ACC112 (cell line): ENCODE measurements at regions not wholly inside any gene's neighbourhood (a gene's known extent, or its start where the extent isn't known, plus 50 kb on each side); places are given as distances from the start of the nearest gene placed in this dataset.
"Not testable (repeated sequence)": the region's sequence is repeated elsewhere in the genome, so short reads cannot be mapped to it uniquely, and the experiment has no call there.

Experiments used
- H2AFZ ChIP-seq: fragments of 200-600 bp; sonication (generic); one replicate; pipeline ENCODE4 v1.6.0; 2017; ENCODE audit warnings: antibody characterized with exemption, low read length; ENCODE audit not compliant: unreplicated experiment
- H3K27ac ChIP-seq: fragments of 200-600 bp; sonication (generic); 2 replicates; pipeline ENCODE4 v1.5.1; 2014; ENCODE audit warnings: low read depth, mild to moderate bottlenecking, antibody characterized with exemption, low read length, moderate library complexity
- H3K27me3 ChIP-seq: fragments of 200-600 bp; sonication (generic); 2 replicates; pipeline ENCODE4 v1.6.1; 2014; ENCODE audit warnings: mild to moderate bottlenecking, antibody characterized with exemption, low read length, moderate library complexity, mixed read lengths; ENCODE audit not compliant: insufficient read depth
- H3K36me3 ChIP-seq: fragments of 200-600 bp; sonication (generic); 2 replicates; pipeline ENCODE4 v1.6.1; 2016; ENCODE audit warnings: mild to moderate bottlenecking, antibody characterized with exemption, low read length, moderate library complexity, mixed read lengths; ENCODE audit not compliant: insufficient read depth
- H3K4me1 ChIP-seq: fragments of 200-600 bp; sonication (generic); one replicate; pipeline ENCODE4 v1.6.1; 2016; ENCODE audit warnings: low read length, mixed read lengths; ENCODE audit not compliant: insufficient read depth, unreplicated experiment, control insufficient read depth
- H3K4me3 ChIP-seq: fragments of 200-600 bp; sonication (generic); 2 replicates; pipeline ENCODE4 v1.5.1; 2014; ENCODE audit warnings: mild to moderate bottlenecking, low read depth, low read length
- H3K79me2 ChIP-seq: fragments of 200-600 bp; sonication (generic); one replicate; pipeline ENCODE4 v1.6.0; 2016; ENCODE audit warnings: low read length; ENCODE audit not compliant: control insufficient read depth, unreplicated experiment, insufficient read depth

DNA sequence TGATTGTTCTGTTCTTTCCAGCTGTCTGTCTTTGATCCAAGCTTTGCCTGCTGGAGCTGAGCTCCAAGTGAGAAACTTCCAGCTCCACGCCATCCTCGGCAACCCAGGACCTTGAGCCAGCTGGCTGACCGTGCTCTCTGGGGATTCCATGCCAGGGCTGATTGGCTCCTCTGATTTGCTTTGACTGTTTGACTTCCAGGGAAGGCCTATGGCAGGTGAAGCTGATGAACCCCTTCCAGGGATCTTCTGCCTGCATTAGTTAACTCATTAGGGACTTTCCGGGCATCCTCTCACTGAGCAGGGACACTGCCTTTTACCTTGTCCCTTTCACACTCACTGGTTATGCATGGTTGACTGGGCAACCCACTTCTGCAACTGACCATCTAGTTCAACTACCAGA, 406.1 kb downstream of the RPS6KC1 start:
- Histone ChIP-seq H3K79me2 (no peaks in the 10 kb centered on the region), H3K27ac (no peak overlapping the region), H3K4me3 (no peak overlapping the region), H3K4me1 (no peaks in the 10 kb centered on the region), H3K36me3 (no peaks in the 10 kb centered on the region), H3K27me3 (no peaks in the 10 kb centered on the region), H2AFZ (no peak overlapping the region)

DNA sequence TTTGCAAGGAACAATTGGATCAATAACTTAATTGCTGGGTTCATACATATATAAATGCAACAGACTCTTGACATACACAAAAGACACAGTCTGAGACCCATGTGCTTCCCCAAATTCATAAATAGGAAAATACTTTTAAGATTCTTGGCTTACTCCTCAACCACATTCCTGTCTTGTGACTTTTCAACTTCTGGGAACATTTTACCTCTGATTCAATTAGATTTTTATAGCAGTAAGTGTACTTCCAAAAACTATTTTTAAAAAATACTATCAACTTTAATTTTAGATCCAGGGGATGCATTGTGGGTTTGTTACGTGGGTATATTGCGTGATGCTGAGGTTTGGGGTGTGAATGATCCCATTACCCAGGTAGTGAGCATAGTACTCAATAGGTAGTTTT, 406.7 kb downstream of the RPS6KC1 start:
- H3K27ac ChIP-seq, result no peak overlapping the region
- H3K27me3 ChIP-seq, result no peaks in the 10 kb centered on the region
- H3K4me3 ChIP-seq, result no peak overlapping the region
- no peak overlapping the region for H2AFZ ChIP-seq
- no peaks in the 10 kb centered on the region for H3K4me1 ChIP-seq
- no peaks in the 10 kb centered on the region for H3K79me2 ChIP-seq
- no peaks in the 10 kb centered on the region for H3K36me3 ChIP-seq

DNA sequence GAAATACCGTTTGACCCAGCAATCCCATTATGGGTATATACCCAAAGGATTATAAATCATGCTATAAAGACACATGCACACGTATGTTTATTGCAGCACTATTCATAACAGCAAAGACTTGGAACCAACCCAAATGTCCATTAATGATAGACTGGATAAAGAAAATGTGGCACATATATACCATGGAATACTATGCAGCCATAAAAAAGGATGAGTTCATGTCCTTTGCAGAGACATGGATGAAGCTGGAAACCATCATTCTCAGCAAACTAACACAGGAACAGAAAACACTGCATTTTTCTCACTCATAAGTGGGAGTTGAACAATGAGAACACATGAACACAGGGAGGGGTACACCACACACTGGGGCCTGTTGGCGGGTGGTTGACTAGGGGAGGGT, 411.3 kb downstream of the RPS6KC1 start:
- not testable (repeated sequence) for H3K79me2 ChIP-seq, H3K27me3 ChIP-seq, H3K27ac ChIP-seq

DNA sequence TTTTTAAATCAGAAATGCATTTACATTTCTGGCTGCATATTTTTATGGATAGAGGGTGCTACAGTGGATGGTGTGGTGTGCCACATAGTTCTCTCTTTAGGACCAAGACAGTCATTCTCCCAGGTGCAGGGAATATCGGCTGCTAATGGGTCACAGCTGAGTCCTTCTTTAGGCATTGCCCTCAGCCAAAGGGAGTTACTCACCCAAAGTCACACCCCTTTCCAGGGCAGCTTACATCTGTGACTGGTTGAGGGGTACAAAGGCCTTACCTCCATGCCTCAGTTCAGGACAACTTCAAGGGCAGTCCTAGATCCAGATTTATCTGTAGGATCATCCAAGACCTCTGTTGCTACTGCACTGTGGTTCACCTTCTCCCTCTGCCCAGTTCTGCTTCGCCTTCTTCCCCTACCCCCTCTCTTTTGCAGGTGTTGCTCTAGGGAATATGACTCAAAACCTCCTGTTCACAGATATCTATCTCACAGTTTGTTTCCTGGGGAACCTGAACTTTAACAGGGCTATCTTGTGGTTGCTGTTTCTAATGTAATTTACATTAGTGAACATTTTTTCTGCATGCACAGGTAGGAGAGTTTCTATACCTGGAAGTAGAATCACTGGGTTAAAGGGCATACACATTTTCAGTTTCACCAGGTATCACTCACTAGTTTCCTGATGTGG, 413.9 kb downstream of the RPS6KC1 start:
- no peaks in the 10 kb centered on the region for H3K4me1 ChIP-seq
- H3K27ac ChIP-seq, result no peak overlapping the region
- no peaks in the 10 kb centered on the region for H3K27me3 ChIP-seq
- H3K4me3 ChIP-seq, result no peak overlapping the region
- H3K79me2 ChIP-seq, result no peaks in the 10 kb centered on the region
- no peaks in the 10 kb centered on the region for H3K36me3 ChIP-seq
- no peak overlapping the region for H2AFZ ChIP-seq

More for the DNA sequence above, 411.3 kb downstream of the RPS6KC1 start:
- H2AFZ ChIP-seq, H3K36me3 ChIP-seq, H3K4me1 ChIP-seq, H3K4me3 ChIP-seq: not testable (repeated sequence)

DNA sequence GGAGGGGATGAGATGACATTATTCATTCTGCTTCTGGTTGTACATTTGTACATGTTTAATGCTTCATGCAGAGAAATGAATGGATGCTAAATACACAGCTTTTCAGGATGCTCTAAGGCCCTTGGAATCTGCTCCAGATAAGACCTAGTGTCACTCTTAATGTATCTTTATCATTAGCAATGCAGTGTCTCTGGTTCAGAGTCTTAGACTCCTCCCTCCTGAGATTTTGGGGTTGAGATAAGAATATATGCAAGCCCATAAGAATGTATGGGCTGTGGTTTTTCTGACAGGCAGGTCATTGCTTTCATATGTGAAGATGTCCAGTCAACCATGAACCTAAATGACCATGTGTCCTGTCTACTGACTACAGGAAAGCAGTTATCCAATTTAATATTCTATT, 415.5 kb downstream of the RPS6KC1 start:
- H3K4me1 ChIP-seq, result no peaks in the 10 kb centered on the region
- H3K79me2 ChIP-seq, result no peaks in the 10 kb centered on the region
- H3K36me3 ChIP-seq, result no peaks in the 10 kb centered on the region
- H2AFZ ChIP-seq, result no peak overlapping the region
- no peak overlapping the region for H3K4me3 ChIP-seq
- no peaks in the 10 kb centered on the region for H3K27me3 ChIP-seq
- no peak overlapping the region for H3K27ac ChIP-seq

DNA sequence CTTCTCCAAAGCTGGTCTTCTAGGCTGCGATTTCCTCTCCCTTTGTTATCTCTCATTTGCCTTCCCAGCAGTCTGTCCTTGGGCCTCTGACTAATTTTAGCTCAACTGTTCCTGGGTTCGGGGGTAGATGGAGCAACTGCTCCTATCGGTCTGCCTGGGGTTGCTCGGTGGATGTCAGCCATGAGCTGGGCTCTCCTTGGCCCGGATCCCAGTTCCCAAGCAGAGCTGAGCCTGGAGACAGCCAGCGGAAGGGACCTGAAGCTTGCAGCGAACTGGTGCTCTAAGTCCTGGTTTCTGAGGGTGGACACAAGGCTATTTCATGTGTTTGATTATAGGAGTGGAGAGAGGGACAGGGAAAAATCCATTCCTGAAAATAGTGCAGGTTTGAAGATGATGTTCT, 423.0 kb downstream of the RPS6KC1 start:
- H3K4me3 ChIP-seq, result no peak overlapping the region
- no peaks in the 10 kb centered on the region for H3K27me3 ChIP-seq
- no peaks in the 10 kb centered on the region for H3K79me2 ChIP-seq
- no peak overlapping the region for H2AFZ ChIP-seq
- H3K36me3 ChIP-seq, result no peaks in the 10 kb centered on the region
- H3K4me1 ChIP-seq, result no peaks in the 10 kb centered on the region
- no peak overlapping the region for H3K27ac ChIP-seq

DNA sequence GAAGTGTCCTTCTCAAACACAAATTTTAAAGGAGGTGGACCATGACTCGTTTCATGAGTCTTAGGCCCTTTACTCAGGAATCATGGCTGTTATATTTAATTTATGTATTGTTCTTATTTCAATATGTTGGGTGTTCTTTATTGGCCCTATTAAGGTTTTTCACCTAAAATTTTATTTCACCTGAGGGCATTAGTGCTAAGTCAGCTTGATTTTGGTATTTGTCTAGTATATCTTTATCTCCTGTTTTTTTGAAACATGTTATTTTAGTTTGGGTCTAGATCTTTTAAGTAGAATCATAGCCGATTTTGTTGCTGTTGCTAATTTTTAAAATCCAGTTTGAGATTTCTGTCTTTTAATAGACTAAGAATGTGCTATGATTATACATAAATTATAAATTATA, 430.4 kb downstream of the RPS6KC1 start:
- Histone ChIP-seq H3K79me2 (no peaks in the 10 kb centered on the region), H2AFZ (no peak overlapping the region), H3K27ac (no peak overlapping the region), H3K4me3 (no peak overlapping the region), H3K4me1 (no peaks in the 10 kb centered on the region), H3K36me3 (no peaks in the 10 kb centered on the region), H3K27me3 (no peaks in the 10 kb centered on the region)

DNA sequence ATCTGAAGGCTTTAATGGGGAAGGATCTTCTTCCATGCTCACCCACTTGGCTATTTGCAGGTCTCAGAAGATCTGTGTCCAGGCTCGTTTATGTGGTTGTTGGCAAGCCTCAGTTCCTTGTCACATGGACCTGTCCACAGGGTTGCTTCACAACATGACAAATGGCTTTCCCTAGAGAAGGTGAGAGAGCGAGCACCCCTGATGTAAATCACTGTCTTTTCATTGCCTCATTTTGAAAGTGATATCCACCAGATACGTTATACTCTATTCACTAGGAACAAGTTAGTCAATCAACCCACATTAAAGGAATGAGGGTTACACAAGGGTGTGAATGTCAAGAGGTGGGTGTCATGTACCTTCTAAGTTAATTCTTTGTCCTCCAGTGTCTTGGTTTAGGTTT, 433.3 kb downstream of the RPS6KC1 start:
- H3K27me3 ChIP-seq, result no peaks in the 10 kb centered on the region
- H3K4me1 ChIP-seq, result no peaks in the 10 kb centered on the region
- H3K79me2 ChIP-seq, result no peaks in the 10 kb centered on the region
- H3K27ac ChIP-seq, result no peak overlapping the region
- no peak overlapping the region for H2AFZ ChIP-seq
- no peaks in the 10 kb centered on the region for H3K36me3 ChIP-seq
- no peak overlapping the region for H3K4me3 ChIP-seq

DNA sequence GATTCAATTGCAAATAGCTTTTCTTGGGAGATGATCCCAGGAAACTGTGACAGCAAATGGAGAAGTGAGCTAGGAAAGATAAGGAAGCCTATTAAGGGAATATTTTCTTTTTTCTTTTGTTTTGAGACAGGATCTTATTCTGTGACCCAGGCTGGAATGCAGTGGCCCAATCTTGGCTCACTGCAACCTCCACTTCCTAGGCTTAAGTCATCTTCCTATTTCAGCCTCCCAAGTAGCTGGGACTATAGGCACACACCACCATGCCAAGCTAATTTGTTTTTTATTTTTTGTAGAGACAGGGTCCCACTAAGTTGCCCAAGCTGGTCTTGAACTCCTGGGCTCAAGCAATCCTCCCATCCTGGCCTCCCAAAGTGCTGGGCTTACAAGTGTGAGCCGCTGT, 433.7 kb downstream of the RPS6KC1 start:
- no peaks in the 10 kb centered on the region for H3K27me3 ChIP-seq
- H3K4me1 ChIP-seq, result no peaks in the 10 kb centered on the region
- H3K27ac ChIP-seq, result no peak overlapping the region
- no peak overlapping the region for H3K4me3 ChIP-seq
- H2AFZ ChIP-seq, result no peak overlapping the region
- no peaks in the 10 kb centered on the region for H3K36me3 ChIP-seq
- no peaks in the 10 kb centered on the region for H3K79me2 ChIP-seq

DNA sequence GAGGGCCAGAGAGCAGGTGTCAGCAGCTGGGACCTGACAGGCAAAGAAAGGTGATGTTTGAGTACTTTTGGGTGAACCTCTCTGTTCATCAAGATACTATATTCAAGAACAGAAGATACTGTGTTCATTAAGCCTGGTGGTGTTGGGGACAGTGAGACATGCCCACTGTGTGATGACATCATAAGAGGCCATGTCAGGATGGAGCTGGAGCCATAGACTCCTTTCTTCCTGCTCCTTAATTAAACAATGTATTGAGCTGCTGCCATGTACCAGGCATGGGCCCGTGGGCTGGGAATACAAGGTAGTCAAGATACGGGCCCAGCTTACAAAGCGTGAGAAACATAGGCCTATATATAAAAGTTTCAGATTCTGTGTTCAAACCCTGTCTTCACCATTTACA, 435.4 kb downstream of the RPS6KC1 start:
- H3K4me3 ChIP-seq, result no peak overlapping the region
- H3K36me3 ChIP-seq, result no peaks in the 10 kb centered on the region
- H2AFZ ChIP-seq, result no peak overlapping the region
- no peaks in the 10 kb centered on the region for H3K27me3 ChIP-seq
- no peak overlapping the region for H3K27ac ChIP-seq
- no peaks in the 10 kb centered on the region for H3K79me2 ChIP-seq
- no peaks in the 10 kb centered on the region for H3K4me1 ChIP-seq

DNA sequence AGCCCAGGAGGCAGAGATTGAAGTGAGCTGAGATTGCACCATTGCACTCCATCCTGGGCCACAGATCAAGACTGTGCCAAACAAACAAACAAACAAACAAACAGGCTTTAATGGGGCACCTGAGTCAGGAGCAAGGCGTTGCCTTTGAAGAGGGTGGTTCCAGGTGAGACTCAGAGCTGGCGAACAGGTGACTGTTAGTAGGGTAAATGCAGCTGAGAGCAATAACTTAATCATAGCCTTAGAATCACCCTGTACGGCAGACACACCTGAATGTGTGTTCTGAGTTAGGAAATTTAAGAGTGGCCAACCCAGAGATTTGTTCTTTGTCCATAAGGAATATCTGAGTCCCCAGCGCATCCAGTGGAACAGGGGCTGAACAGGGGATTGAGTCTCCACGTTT, 440.4 kb downstream of the RPS6KC1 start:
- Histone ChIP-seq H3K4me3 (no peak overlapping the region), H3K27ac (no peak overlapping the region), H2AFZ (no peak overlapping the region), H3K27me3 (no peaks in the 10 kb centered on the region), H3K79me2 (no peaks in the 10 kb centered on the region), H3K36me3 (no peaks in the 10 kb centered on the region), H3K4me1 (no peaks in the 10 kb centered on the region)
